ENCODE measurements at regions not wholly inside any gene's neighbourhood (a gene's known extent, or its start where the extent isn't known, plus 50 kb on each side); places are given as distances from the start of the nearest gene placed in this dataset.
A peak's percentile ranks its signal among the peaks of the same experiment; 100 is the strongest.
"Not testable (repeated sequence)": the region's sequence is repeated elsewhere in the genome, so short reads cannot be mapped to it uniquely, and the experiment has no call there.

- DNase-seq (ENCODE audit: low read depth); H3K4me3 ChIP-seq (ENCODE audit: low read length): not testable (repeated sequence)
Observed at GRCh38 chr16:32085438-32086141, 167.5 kb upstream of the TP53TG3D start.

GRCh38 chr16:32115562-32115961 lies 137.5 kb upstream of the TP53TG3D start:
- H3K4me3 ChIP-seq (ENCODE audit: low read length), result peak overlapping the region; percentile 33
- not testable (repeated sequence) for DNase-seq (ENCODE audit: low read depth)

GRCh38 chr16:32116080-32116479 lies 137.0 kb upstream of the TP53TG3D start:
- no peak for DNase-seq (ENCODE audit: low read depth)

GRCh38 chr16:32116533-32116932 lies 136.6 kb upstream of the TP53TG3D start:
- H3K4me3 ChIP-seq (ENCODE audit: low read length); DNase-seq (ENCODE audit: low read depth): not testable (repeated sequence)

More at GRCh38 chr16:32116080-32116479, 137.0 kb upstream of the TP53TG3D start:
- H3K4me3 ChIP-seq (ENCODE audit: low read length), result peak overlapping the region; percentile 33
- TF ChIP-seq CTCF (IDR thresholded peaks at IDR 0.05; ENCODE audit: insufficient read depth, low read depth, low read length, missing control alignments), result no peak

- H3K4me3 ChIP-seq (ENCODE audit: low read length); DNase-seq (ENCODE audit: low read depth): not testable (repeated sequence)
Observed at GRCh38 chr16:32120372-32120771, 132.7 kb upstream of the TP53TG3D start.

GRCh38 chr16:32120779-32121178 lies 132.3 kb upstream of the TP53TG3D start:
- H3K4me3 ChIP-seq (ENCODE audit: low read length); DNase-seq (ENCODE audit: low read depth): not testable (repeated sequence)

- not testable (repeated sequence) for H3K4me3 ChIP-seq (ENCODE audit: low read length); DNase-seq (ENCODE audit: low read depth)
Observed at GRCh38 chr16:32121273-32121900, 131.7 kb upstream of the TP53TG3D start.

GRCh38 chr16:32152434-32152833 lies 100.7 kb upstream of the TP53TG3D start:
- not testable (repeated sequence) for H3K4me3 ChIP-seq (ENCODE audit: low read length); DNase-seq (ENCODE audit: low read depth)

GRCh38 chr16:32187918-32188669 lies 65.0 kb upstream of the TP53TG3D start:
- not testable (repeated sequence) for DNase-seq (ENCODE audit: low read depth); H3K4me3 ChIP-seq (ENCODE audit: low read length)

- DNase-seq (ENCODE audit: low read depth); H3K4me3 ChIP-seq (ENCODE audit: low read length): not testable (repeated sequence)
Observed at GRCh38 chr16:32202585-32202984, 50.5 kb upstream of the TP53TG3D start.
